GM23248 (cell line): ENCODE measurements at regions not wholly inside any gene's neighbourhood (a gene's known extent, or its start where the extent isn't known, plus 50 kb on each side); places are given as distances from the start of the nearest gene placed in this dataset.
A peak's percentile ranks its signal among the peaks of the same experiment; 100 is the strongest.

Experiments
- DNase-seq: peaks from one replicate; pipeline ENCODE4 v3.0.0-alpha.2; 2015
- H2AFZ ChIP-seq: fragments of 200-600 bp; sonication (generic); 2 replicates; pipeline ENCODE4 v1.6.1; 2016; ENCODE audit warnings: antibody characterized with exemption
- H3F3A ChIP-seq: fragments of 200-600 bp; sonication (generic); 2 replicates; pipeline ENCODE4 v1.6.1; 2016; ENCODE audit warnings: mild to moderate bottlenecking, antibody characterized with exemption, mixed run types; ENCODE audit not compliant: insufficient read depth
- H3K27ac ChIP-seq: fragments of 200-600 bp; sonication (generic); 2 replicates; pipeline ENCODE4 v1.5.1; 2016; ENCODE audit warnings: mild to moderate bottlenecking
- H3K27me3 ChIP-seq: fragments of 200-600 bp; sonication (generic); replicated peaks from 2 replicates; pipeline ENCODE4 v1.6.1; 2016; ENCODE audit warnings: mild to moderate bottlenecking; ENCODE audit not compliant: insufficient read depth
- H3K36me3 ChIP-seq: fragments of 200-600 bp; sonication (generic); 2 replicates; pipeline ENCODE4 v1.6.1; 2016; ENCODE audit warnings: low read depth, mild to moderate bottlenecking
- H3K4me1 ChIP-seq: fragments of 200-600 bp; sonication (generic); 2 replicates; pipeline ENCODE4 v1.6.1; 2016; ENCODE audit warnings: mild to moderate bottlenecking; ENCODE audit not compliant: insufficient read depth
- H3K4me2 ChIP-seq: fragments of 200-600 bp; sonication (generic); one replicate; pipeline ENCODE4 v1.6.1; 2016; ENCODE audit warnings: mild to moderate bottlenecking; ENCODE audit not compliant: unreplicated experiment
- H3K4me3 ChIP-seq: fragments of 200-600 bp; sonication (generic); 2 replicates; pipeline ENCODE4 v1.5.1; 2016; ENCODE audit warnings: mild to moderate bottlenecking
- H3K79me2 ChIP-seq: fragments of 200-600 bp; sonication (generic); 2 replicates; pipeline ENCODE4 v1.6.1; 2016; ENCODE audit warnings: mild to moderate bottlenecking; ENCODE audit not compliant: insufficient read depth
- H3K9ac ChIP-seq: fragments of 200-600 bp; sonication (generic); 2 replicates; pipeline ENCODE4 v1.6.1; 2016; ENCODE audit warnings: mild to moderate bottlenecking
- H3K9me2 ChIP-seq: fragments of 200-600 bp; sonication (generic); 2 replicates; pipeline ENCODE4 v1.6.1; 2016; ENCODE audit warnings: mixed run types, mild to moderate bottlenecking, moderate library complexity; ENCODE audit not compliant: insufficient read depth
- H3K9me3 ChIP-seq: fragments of 200-600 bp; sonication (generic); one replicate; pipeline ENCODE4 v1.6.1; 2017; ENCODE audit warnings: low read depth
- H4K20me1 ChIP-seq: fragments of 200-600 bp; sonication (generic); 2 replicates; pipeline ENCODE4 v1.6.0; 2016; ENCODE audit not compliant: insufficient read depth
- EZH2 ChIP-seq: fragments of 200-600 bp; sonication (generic); IDR thresholded peaks from 2 replicates; pipeline ENCODE4 v1.6.1; 2018; ENCODE audit warnings: antibody characterized with exemption, mild to moderate bottlenecking; ENCODE audit not compliant: insufficient read depth, poor library complexity, severe bottlenecking
- EZH2phosphoT487 ChIP-seq: fragments of 200-600 bp; sonication (generic); IDR thresholded peaks from 2 replicates; pipeline ENCODE4 v1.6.1; 2018; ENCODE audit warnings: antibody characterized with exemption, moderate library complexity, mild to moderate bottlenecking, low read depth; ENCODE audit not compliant: insufficient read depth
- WGBS, 2 experiments: methylation state at CpG; one replicate each; pipeline ENCODE4 v1.1.6; 2015 to 2017; ENCODE audit warnings: low lambda C conversion rate in 2 of 2, low coverage in 1 of 2; ENCODE audit errors: missing lambda C conversion rate in 2 of 2; 5-methylcytosine and 5-hydroxymethylcytosine counted together
- in situ Hi-C: fragments of 300-500 bp; cut with MboI; formaldehyde crosslinking; loops from 2 replicates; pipeline ENCODE4 v1.15.0; 2020

GRCh38 chr3:30473374-30474051 is 132.9 kb upstream of the TGFBR2 start:
- H3K9me2 ChIP-seq, result 0 out of 2 replicates have a peak, but pooled peaks cover 3% of the 10 kb centered on the region
- TF ChIP-seq EZH2phosphoT487 (no peak), EZH2 (no peak)
- peaks cover 52% of the 10 kb centered on the region for H3F3A ChIP-seq
- peak; percentile 85 for DNase-seq
- peak overlapping the region; percentile 36 for H3K4me2 ChIP-seq
- H3K9ac ChIP-seq, result 0 out of 2 replicates have a peak overlapping the region, but pooled peaks have one; percentile 38
- H3K4me1 ChIP-seq, result peaks cover 49% of the 10 kb centered on the region
- no peaks in the 10 kb centered on the region for H4K20me1 ChIP-seq
- in situ Hi-C loops, result no loop called here
- no peaks in the 10 kb centered on the region for H3K79me2 ChIP-seq
- H3K27me3 ChIP-seq, result no peaks in the 10 kb centered on the region
- no peak overlapping the region for H3K4me3 ChIP-seq
- no peaks in the 10 kb centered on the region for H3K9me3 ChIP-seq
- no peaks in the 10 kb centered on the region for H3K36me3 ChIP-seq
- H2AFZ ChIP-seq, result peak overlapping the region; percentile 35; the same call in 1 of the 2 replicates
- H3K27ac ChIP-seq, result peak overlapping the region; percentile 81
- WGBS, 2 experiments, result 15% methylated on average over 3 of the region's 3 CpGs

GRCh38 chr3:30474371-30474770 is 132.0 kb upstream of the TGFBR2 start:
- in situ Hi-C loops, result no loop called here
- H3K4me1 ChIP-seq, result peaks cover 49% of the 10 kb centered on the region
- H3K9me3 ChIP-seq, result no peaks in the 10 kb centered on the region
- no peaks in the 10 kb centered on the region for H3K79me2 ChIP-seq
- H3K4me2 ChIP-seq, result no peak overlapping the region
- 94 to 97% methylated on average over 1 of the region's 1 CpG for WGBS, 2 experiments
- no peaks in the 10 kb centered on the region for H3K9me2 ChIP-seq
- peaks cover 52% of the 10 kb centered on the region for H3F3A ChIP-seq
- peak overlapping the region; percentile 81 for H3K27ac ChIP-seq
- H3K27me3 ChIP-seq, result no peaks in the 10 kb centered on the region
- no peaks in the 10 kb centered on the region for H4K20me1 ChIP-seq
- DNase-seq, result no peak
- no peak overlapping the region for H3K4me3 ChIP-seq
- no peak overlapping the region for H2AFZ ChIP-seq
- no peaks in the 10 kb centered on the region for H3K36me3 ChIP-seq
- TF ChIP-seq EZH2 (no peak), EZH2phosphoT487 (no peak)
- peak overlapping the region; percentile 38; the same call in 1 of the 2 replicates for H3K9ac ChIP-seq

DNA sequence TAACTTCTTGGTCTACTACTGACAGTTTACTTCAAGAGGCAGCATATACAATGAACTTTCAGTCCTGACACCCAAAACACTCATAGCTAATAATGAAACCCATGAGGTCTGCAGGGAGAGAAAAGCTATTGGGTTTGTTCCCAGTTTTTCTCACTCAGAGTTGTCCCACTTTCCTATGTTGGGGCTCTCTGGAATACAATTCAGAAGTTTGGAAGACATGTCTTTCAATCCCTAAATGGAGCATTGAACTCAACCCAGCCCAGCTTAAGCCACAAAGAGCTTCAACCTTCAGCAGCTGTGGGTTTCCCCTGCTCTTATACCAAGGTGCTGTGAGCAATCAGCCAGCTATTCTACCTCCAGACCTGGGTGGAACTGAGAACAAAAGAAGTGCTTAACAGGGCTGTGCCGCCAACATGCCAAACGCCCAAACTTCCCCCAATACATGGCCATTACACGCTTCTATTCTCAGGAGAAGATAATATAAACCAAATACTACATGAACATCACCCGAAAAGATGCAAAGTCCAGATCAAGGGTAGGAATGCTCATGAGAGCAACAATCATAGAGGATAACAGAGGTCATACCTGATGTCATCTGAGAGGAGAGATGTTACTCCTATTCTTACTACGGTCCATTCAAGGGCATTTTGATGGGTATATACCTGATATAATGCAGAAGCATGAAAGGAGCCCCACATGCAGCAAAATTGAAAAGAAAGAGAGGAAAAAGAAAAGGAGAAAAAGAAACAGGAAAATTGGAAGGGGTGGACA is 131.2 kb upstream of the TGFBR2 start:
- H2AFZ ChIP-seq, result no peak overlapping the region

GRCh38 chr3:30475809-30476178 is 130.6 kb upstream of the TGFBR2 start:
- no peaks in the 10 kb centered on the region for H3K9me3 ChIP-seq
- 99 to 100% methylated on average over 2 of the region's 2 CpGs for WGBS, 2 experiments

More for the DNA sequence above, 131.2 kb upstream of the TGFBR2 start:
- Histone ChIP-seq H3K79me2 (no peaks in the 10 kb centered on the region), H3K9ac (no peak overlapping the region), H3K4me3 (no peak overlapping the region), H4K20me1 (no peaks in the 10 kb centered on the region), H3F3A (peaks cover 48% of the 10 kb centered on the region), H3K9me2 (no peaks in the 10 kb centered on the region), H3K27me3 (no peaks in the 10 kb centered on the region), H3K36me3 (no peaks in the 10 kb centered on the region), H3K27ac (no peak overlapping the region), H3K4me1 (peaks cover 45% of the 10 kb centered on the region), H3K4me2 (no peak overlapping the region), H3K9me3 (no peaks in the 10 kb centered on the region)
- no peak for TF ChIP-seq EZH2phosphoT487
- DNase-seq, result no peak
- 92 to 96% methylated on average over 5 of the region's 5 CpGs for WGBS, 2 experiments
- in situ Hi-C loops, result no loop called here

More at GRCh38 chr3:30475809-30476178, 130.6 kb upstream of the TGFBR2 start:
- in situ Hi-C loops, result no loop called here
- H3K36me3 ChIP-seq, result no peaks in the 10 kb centered on the region
- H3K27ac ChIP-seq, result no peak overlapping the region
- peaks cover 40% of the 10 kb centered on the region for H3K4me1 ChIP-seq
- no peaks in the 10 kb centered on the region for H3K27me3 ChIP-seq
- H3K9me2 ChIP-seq, result no peaks in the 10 kb centered on the region
- H3K4me2 ChIP-seq, result no peak overlapping the region
- DNase-seq, result no peak
- no peak overlapping the region for H2AFZ ChIP-seq
- no peak overlapping the region for H3K9ac ChIP-seq
- H4K20me1 ChIP-seq, result no peaks in the 10 kb centered on the region
- TF ChIP-seq EZH2, result no peak
- no peak for TF ChIP-seq EZH2phosphoT487
- peaks cover 42% of the 10 kb centered on the region for H3F3A ChIP-seq
- no peaks in the 10 kb centered on the region for H3K79me2 ChIP-seq
- H3K4me3 ChIP-seq, result no peak overlapping the region
